ENCODE measurements at regions not wholly inside any gene's neighbourhood (a gene's known extent, or its start where the extent isn't known, plus 50 kb on each side); places are given as distances from the start of the nearest gene placed in this dataset.
A peak's percentile ranks its signal among the peaks of the same experiment; 100 is the strongest.
"Not testable (repeated sequence)": the region's sequence is repeated elsewhere in the genome, so short reads cannot be mapped to it uniquely, and the experiment has no call there.

DNA sequence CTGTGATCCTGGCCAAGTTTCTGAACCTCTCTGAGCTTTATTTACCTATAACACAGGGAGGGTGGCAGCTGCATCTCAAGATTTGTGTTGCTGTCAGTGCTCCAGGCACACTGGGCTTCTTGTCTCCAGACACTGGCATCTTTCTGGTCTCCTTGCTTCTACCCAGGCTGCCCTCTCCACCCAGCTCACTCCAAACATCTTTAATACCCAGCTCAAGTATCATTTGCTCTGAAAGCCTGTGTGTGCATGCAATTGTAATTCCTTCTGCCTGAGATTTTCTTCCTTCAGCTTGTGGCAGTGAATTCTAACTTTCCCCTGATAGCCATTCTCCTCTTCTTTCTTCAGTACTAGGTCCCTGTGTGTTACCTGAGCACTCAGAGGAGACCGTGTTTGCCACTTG lies 50.7 kb upstream of the USP7 start:
- DNase-seq = no peak

- DNase-seq = no peak
Measured at GRCh38 chr16:9015489-9015888, 51.8 kb upstream of the USP7 start.

GRCh38 chr16:9016005-9016404 lies 52.3 kb upstream of the USP7 start:
- not testable (repeated sequence) for DNase-seq

DNA sequence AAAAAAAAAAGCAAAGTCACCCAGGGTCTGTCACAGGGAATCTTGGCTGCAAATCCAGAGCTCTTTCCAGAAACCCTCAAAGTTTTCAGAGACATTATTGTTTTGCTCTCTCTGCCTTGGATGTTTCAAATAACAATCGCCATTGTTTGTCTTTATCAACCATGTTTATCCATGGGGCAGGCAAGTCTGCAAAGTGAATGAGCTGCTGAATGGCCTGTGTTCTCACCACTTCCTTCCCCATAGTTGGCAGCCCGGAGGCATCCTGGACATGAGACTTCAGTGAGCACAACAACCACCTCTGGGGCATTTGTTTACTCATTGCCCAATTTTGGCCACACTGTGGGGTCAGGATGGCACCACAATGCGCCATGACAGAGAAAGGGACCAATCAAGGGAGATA lies 53.1 kb upstream of the USP7 start:
- no peak for DNase-seq

DNA sequence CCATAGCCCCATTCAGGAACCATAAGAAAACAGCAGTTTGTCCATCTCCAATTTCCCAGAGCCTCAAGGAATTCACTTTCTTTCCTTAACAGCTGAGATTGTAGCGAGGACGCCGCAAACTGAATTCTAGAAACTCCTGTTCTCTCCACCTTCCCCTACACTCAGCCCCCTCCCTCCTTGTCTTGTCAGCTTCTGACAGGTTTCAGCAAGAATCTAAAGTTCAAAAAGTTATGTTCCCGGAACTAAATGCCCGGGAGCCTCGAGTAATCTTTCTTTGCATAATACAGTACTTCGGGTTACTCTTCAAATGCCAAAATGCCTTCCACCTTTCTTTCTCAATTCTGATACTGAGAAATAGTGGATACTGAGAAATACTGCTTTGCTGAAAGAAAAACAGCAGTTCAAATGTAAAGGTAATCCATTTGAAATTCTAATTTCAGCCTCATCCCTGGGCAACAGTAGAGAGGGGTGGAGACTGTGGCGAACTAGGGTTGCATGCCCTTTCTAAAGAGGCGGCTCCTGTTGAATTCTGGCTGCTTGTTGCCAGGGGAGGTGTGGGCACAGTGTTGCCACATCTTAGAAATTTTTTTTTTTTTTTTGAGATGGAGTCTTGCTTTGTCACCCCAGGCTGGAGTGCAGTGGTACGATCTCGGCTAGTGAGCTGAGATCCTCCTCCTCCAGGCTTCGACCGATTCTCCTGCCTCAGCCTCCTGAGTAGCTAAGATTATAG lies 63.5 kb upstream of the USP7 start:
- DNase-seq = no peak

- not testable (repeated sequence) for DNase-seq
Measured at GRCh38 chr16:9028491-9028890, 63.0 kb upstream of the HAPSTR1 start.

GRCh38 chr16:9031107-9031506 lies 60.3 kb upstream of the HAPSTR1 start:
- no peak for DNase-seq

- DNase-seq = peak; percentile 63
Measured at GRCh38 chr16:9033125-9033830, 58.2 kb upstream of the HAPSTR1 start.

GRCh38 chr16:9034056-9034455 lies 57.4 kb upstream of the HAPSTR1 start:
- DNase-seq = no peak

GRCh38 chr16:9035996-9036395 lies 55.4 kb upstream of the HAPSTR1 start:
- DNase-seq = no peak

DNA sequence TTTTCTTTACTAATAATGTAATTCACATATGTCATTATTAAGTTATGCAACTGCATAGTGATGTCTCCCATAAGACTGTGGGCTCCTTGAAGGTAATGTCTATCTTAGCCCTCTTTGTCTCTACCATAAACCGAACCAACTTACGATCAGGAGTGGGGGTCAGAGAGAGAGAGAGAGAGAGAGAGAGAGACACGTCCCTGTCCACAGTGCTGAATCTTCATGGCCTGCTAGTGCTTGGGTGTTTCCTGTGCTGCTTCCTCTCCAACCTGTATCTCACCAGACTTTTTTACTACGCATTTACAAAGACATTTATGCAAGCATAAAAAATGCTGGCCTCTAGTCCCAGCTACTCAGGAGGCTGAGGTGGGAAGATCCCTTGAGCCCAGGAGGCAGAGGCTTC lies 52.2 kb upstream of the HAPSTR1 start:
- DNase-seq = no peak

DNA sequence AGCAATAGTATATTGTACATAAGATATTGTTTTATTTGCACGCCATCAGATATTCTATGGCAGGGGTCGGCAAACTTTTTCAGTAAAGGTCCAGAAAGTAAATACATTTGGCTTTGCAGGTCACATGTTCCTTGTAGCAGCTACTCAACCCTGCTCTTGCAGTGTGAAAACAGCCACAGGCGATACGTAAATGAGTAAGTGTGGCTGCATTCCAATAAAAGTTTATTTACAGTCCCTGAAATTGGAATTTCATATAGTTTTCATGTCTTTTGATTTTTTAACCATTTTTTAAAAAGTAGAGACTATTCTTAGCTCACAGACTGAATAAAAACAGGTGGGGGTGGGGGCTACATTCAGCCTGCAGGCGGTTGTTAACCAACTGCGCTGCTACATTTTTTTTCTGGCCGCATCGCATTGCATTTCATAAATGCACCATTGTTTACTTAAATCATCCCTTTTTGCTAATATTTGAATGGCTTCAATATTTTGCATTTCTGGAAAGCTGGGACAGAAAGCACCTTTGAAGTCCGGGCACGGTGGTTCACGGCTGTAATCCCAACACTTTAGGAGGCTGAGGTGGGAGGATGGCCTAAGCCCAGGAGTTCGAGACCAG lies 50.5 kb upstream of the HAPSTR1 start:
- DNase-seq = no peak
